MM.1S (cell line): ENCODE measurements at regions not wholly inside any gene's neighbourhood (a gene's known extent, or its start where the extent isn't known, plus 50 kb on each side); places are given as distances from the start of the nearest gene placed in this dataset.

Source experiments
- DNase-seq: peaks from one replicate; pipeline ENCODE4 v3.0.0-alpha.2; 2015
- H2AFZ ChIP-seq: fragments of 300-600 bp; sonication (generic); 2 replicates; pipeline ENCODE4 v1.6.0; 2016; ENCODE audit warnings: antibody characterized with exemption, low read length
- H3F3A ChIP-seq: fragments of 300-600 bp; sonication (generic); 2 replicates; pipeline ENCODE4 v1.6.1; 2016; ENCODE audit warnings: mild to moderate bottlenecking, antibody characterized with exemption, low read length, moderate library complexity, mixed read lengths; ENCODE audit not compliant: insufficient read depth
- H3K27ac ChIP-seq: fragments of 300-600 bp; sonication (generic); 2 replicates; pipeline ENCODE4 v1.5.1; 2016; ENCODE audit warnings: mild to moderate bottlenecking, low read length
- H3K27me3 ChIP-seq: fragments of 300-600 bp; sonication (generic); replicated peaks from 2 replicates; pipeline ENCODE4 v1.6.0; 2016; ENCODE audit warnings: low read length; ENCODE audit not compliant: insufficient read depth
- H3K36me3 ChIP-seq: fragments of 300-600 bp; sonication (generic); replicated peaks from 2 replicates; pipeline ENCODE4 v1.6.1; 2016; ENCODE audit warnings: mild to moderate bottlenecking, low read length, mixed read lengths; ENCODE audit not compliant: insufficient read depth
- H3K4me1 ChIP-seq: fragments of 300-600 bp; sonication (generic); 2 replicates; pipeline ENCODE4 v1.6.1; 2016; ENCODE audit warnings: low read length, mixed read lengths
- H3K4me2 ChIP-seq: fragments of 300-600 bp; sonication (generic); 2 replicates; pipeline ENCODE4 v1.6.0; 2016; ENCODE audit warnings: low read depth, low read length
- H3K4me3 ChIP-seq: fragments of 300-600 bp; sonication (generic); 2 replicates; pipeline ENCODE4 v1.5.1; 2016; ENCODE audit warnings: low read length, mixed read lengths
- H3K79me2 ChIP-seq: fragments of 300-600 bp; sonication (generic); 2 replicates; pipeline ENCODE4 v1.6.1; 2016; ENCODE audit warnings: mixed run types, low read length, mixed read lengths
- H3K9ac ChIP-seq: fragments of 300-600 bp; sonication (generic); 2 replicates; pipeline ENCODE4 v1.6.1; 2016; ENCODE audit warnings: low read length, mixed read lengths
- H3K9me2 ChIP-seq: fragments of 300-600 bp; sonication (generic); replicated peaks from 2 replicates; pipeline ENCODE4 v1.6.1; 2016; ENCODE audit warnings: mild to moderate bottlenecking, low read length, mixed read lengths; ENCODE audit not compliant: insufficient read depth
- H3K9me3 ChIP-seq: fragments of 300-600 bp; sonication (generic); replicated peaks from 2 replicates; pipeline ENCODE4 v1.6.1; 2016; ENCODE audit warnings: mild to moderate bottlenecking, low read length, mixed read lengths; ENCODE audit not compliant: insufficient read depth
- H4K20me1 ChIP-seq: fragments of 300-600 bp; sonication (generic); 2 replicates; pipeline ENCODE4 v1.6.1; 2016; ENCODE audit warnings: mild to moderate bottlenecking, low read length, moderate library complexity, mixed read lengths; ENCODE audit not compliant: insufficient read depth
- EZH2 ChIP-seq: fragments of 300-600 bp; sonication (generic); optimal IDR thresholded peaks from 2 replicates; pipeline ENCODE3; 2017; ENCODE audit warnings: low read depth, mild to moderate bottlenecking, antibody characterized with exemption, low read length, mixed read lengths
- EZH2phosphoT487 ChIP-seq: fragments of 300-600 bp; sonication (generic); IDR thresholded peaks from 2 replicates; pipeline ENCODE4 v1.6.1; 2018; ENCODE audit warnings: antibody characterized with exemption, low read length
- TF ChIP-seq, protein P1 (sequence below): fragments of 300-600 bp; sonication (generic); IDR thresholded peaks from 2 replicates; pipeline ENCODE4 v1.5.1; 2016; ENCODE audit warnings: antibody characterized with exemption, low read length, mixed read lengths

DNA sequence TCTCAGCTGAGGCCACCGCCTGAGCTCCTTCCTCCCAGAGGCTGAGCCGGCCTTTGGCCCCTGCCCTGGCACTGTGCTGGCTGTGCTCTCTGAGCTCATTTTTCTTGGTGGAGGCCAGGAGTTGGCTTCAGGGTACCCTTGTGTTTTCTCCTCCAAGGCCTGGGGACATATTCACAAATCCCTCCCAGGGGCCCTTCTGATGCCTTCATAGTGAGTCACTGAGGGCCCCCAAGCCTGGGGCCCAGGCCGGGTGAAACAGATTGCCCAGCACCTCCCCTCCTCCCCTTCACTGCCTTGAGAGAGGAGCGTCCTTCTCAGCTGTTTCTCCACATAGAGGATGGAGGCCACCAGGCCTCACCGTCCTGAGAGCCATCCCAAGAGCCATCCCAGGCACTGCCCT is 105.8 kb downstream of the SIK1 start:
- Histone ChIP-seq H3F3A (peaks cover 10% of the 10 kb centered on the region), H2AFZ (no peak overlapping the region), H3K9ac (no peak overlapping the region), H4K20me1 (no peaks in the 10 kb centered on the region), H3K9me3 (no peaks in the 10 kb centered on the region), H3K4me2 (no peak overlapping the region), H3K4me1 (peaks cover 18% of the 10 kb centered on the region), H3K27me3 (no peaks in the 10 kb centered on the region), H3K79me2 (no peaks in the 10 kb centered on the region), H3K27ac (no peak overlapping the region), H3K9me2 (no peaks in the 10 kb centered on the region), H3K4me3 (no peak overlapping the region), H3K36me3 (no peaks in the 10 kb centered on the region)
- TF ChIP-seq EZH2 (no peak), EZH2phosphoT487 (no peak)
- TF ChIP-seq, protein P1, sequence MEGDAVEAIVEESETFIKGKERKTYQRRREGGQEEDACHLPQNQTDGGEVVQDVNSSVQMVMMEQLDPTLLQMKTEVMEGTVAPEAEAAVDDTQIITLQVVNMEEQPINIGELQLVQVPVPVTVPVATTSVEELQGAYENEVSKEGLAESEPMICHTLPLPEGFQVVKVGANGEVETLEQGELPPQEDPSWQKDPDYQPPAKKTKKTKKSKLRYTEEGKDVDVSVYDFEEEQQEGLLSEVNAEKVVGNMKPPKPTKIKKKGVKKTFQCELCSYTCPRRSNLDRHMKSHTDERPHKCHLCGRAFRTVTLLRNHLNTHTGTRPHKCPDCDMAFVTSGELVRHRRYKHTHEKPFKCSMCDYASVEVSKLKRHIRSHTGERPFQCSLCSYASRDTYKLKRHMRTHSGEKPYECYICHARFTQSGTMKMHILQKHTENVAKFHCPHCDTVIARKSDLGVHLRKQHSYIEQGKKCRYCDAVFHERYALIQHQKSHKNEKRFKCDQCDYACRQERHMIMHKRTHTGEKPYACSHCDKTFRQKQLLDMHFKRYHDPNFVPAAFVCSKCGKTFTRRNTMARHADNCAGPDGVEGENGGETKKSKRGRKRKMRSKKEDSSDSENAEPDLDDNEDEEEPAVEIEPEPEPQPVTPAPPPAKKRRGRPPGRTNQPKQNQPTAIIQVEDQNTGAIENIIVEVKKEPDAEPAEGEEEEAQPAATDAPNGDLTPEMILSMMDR, result no peak
- no peak for DNase-seq

- Histone ChIP-seq H3F3A (peaks cover 4% of the 10 kb centered on the region; the same call in 1 of the 2 replicates), H4K20me1 (no peaks in the 10 kb centered on the region), H3K9me3 (no peaks in the 10 kb centered on the region), H3K4me2 (no peak overlapping the region), H3K4me3 (no peak overlapping the region), H3K4me1 (peaks cover 14% of the 10 kb centered on the region), H3K27me3 (no peaks in the 10 kb centered on the region), H2AFZ (no peak overlapping the region), H3K79me2 (no peaks in the 10 kb centered on the region), H3K27ac (no peak overlapping the region), H3K9ac (no peak overlapping the region), H3K36me3 (no peaks in the 10 kb centered on the region), H3K9me2 (no peaks in the 10 kb centered on the region)
- no peak for DNase-seq
- TF ChIP-seq, protein P1, result no peak
- TF ChIP-seq EZH2phosphoT487, result no peak
- TF ChIP-seq EZH2, result no peak
Measured at GRCh38 chr21:43320526-43320925, 106.4 kb downstream of the SIK1 start.

DNA sequence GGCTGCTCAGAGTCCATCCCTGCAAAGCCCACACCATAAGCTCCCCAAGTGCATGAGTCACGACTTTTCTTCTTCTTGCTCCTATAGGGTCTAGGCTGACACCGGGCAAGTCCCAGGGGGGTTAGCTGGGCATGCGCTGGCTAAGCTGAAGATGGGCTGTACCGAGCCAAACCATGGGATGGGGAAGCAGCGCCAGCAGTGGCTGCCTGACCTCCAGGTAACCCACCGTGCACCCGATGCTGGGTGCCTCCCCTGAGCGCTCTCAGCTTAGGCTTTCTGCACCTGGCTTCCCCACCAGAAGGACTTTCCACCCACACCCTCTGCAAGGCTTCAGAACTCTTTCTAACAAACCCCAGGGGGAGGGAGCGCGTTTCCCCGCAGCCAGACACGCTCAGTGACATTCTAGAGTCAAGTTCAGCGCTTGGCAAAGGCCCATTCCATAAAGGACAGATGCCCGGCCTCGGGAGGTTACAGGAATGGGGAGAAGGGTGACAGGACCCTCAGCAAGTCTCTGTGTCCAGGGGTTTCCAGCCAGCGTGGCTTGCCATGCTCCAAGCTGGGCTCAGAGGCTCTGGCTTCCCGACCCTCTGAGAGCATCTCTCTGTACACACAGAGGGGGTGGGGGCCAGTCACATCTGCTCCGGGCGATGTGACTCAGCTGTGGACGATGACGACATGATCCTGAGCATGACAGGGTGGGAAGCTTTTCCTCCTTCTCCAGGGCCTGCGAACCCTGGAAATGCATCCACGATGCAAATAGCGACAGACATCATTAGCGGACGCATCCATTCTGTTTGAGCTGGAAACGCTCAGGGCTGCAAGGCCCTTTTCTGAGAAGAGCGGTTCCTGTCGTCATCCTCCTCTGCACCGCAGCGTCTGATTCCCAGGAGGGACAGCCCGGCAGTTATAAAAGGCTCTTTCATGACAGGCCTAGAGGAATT is 107.8 kb downstream of the SIK1 start:
- H3K4me3 ChIP-seq, result no peak overlapping the region

More for the DNA sequence above, 107.8 kb downstream of the SIK1 start:
- Histone ChIP-seq H3K36me3 (no peaks in the 10 kb centered on the region), H3K9ac (no peak overlapping the region), H3K27ac (no peak overlapping the region), H3K27me3 (no peaks in the 10 kb centered on the region), H3K79me2 (no peaks in the 10 kb centered on the region), H3K9me2 (no peaks in the 10 kb centered on the region), H3F3A (no peaks in the 10 kb centered on the region), H2AFZ (no peak overlapping the region), H3K4me1 (peaks cover 12% of the 10 kb centered on the region), H4K20me1 (no peaks in the 10 kb centered on the region), H3K4me2 (no peak overlapping the region), H3K9me3 (no peaks in the 10 kb centered on the region)
- TF ChIP-seq EZH2phosphoT487 (no peak), EZH2 (no peak)
- TF ChIP-seq, protein P1, result no peak
- DNase-seq, result no peak
